ENCODE measurements at regions not wholly inside any gene's neighbourhood (a gene's known extent, or its start where the extent isn't known, plus 50 kb on each side); places are given as distances from the start of the nearest gene placed in this dataset.
A peak's percentile ranks its signal among the peaks of the same experiment; 100 is the strongest.

DNA sequence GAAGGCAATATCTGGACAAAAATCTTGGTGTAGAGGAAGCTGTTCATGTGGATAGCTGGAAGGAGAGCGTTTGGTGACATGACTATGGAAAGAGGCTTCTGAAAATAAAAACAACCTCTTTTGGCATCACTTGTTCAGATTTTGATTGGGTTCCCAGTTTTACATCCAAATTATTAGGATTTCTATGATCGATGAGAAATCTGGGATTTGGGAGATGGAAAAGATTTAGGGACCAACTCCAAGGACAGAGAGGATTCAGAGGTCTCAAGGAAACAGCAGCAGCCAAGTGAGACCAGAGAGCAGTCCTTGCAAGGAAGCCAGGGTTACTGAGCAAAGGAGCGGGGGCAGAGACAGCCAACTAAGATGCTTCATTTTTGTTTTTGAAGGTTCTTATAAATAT is 441.7 kb downstream of the TRIB2 start:
- H3K4me3 Mint-ChIP-seq: no peak overlapping the region
- peaks cover 31% of the 10 kb centered on the region for H3K27me3 Mint-ChIP-seq
- no peak overlapping the region for H3K27ac Mint-ChIP-seq
- no peaks in the 10 kb centered on the region for H3K4me1 Mint-ChIP-seq
- H3K36me3 Mint-ChIP-seq (ENCODE audit: low read depth): no peaks in the 10 kb centered on the region
- H3K9me3 Mint-ChIP-seq: no peaks in the 10 kb centered on the region
- no peak for ATAC-seq (replicated peaks)

DNA sequence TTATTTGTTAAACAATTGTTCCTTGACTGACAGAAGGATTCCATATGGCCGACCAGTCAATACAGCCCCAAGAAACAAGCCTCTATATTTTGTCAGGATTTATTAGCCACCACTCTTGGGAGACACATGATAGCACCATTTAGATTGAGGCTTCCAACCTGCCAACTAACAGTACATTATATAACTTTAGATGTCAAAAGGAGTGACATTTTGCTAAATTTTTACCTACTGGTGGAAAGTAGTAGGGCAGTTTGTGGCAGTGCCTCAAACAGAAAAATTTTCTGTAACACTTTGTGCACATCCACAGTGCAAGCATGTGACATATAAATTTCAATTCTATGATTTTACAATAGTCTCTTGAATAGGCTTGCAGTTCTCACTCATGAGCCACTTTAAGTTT is 464.0 kb downstream of the TRIB2 start:
- Mint-ChIP-seq H3K27ac (no peak overlapping the region), H3K27me3 (peaks cover 5% of the 10 kb centered on the region)

DNA sequence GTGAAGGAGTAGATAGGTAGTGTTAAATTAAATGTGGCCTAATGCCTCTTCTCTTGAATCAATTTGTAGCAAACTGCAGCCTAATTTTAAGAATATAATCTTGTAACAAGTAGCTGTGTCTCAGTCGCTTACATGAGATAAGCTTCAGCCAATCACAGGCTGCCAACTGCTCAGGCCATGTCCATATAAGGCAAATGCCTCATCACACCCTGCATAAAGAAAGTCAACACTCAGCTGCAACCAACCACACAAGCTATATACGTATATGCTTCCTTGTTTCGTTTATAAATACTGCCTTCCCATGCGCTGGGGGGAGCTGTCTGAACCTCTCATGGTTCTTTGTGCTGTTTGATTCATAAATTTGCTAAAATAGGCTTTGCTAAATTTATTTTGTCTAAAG is 476.3 kb downstream of the TRIB2 start:
- Mint-ChIP-seq H3K4me3 (no peak overlapping the region), H3K27ac (no peak overlapping the region), H3K27me3 (peaks cover 17% of the 10 kb centered on the region), H3K36me3 (ENCODE audit: low read depth) (no peaks in the 10 kb centered on the region), H3K9me3 (no peaks in the 10 kb centered on the region), H3K4me1 (no peaks in the 10 kb centered on the region)
- ATAC-seq (replicated peaks): peak; percentile 58

More for the DNA sequence above, 464.0 kb downstream of the TRIB2 start:
- no peaks in the 10 kb centered on the region for H3K4me1 Mint-ChIP-seq
- peaks cover 4% of the 10 kb centered on the region for H3K9me3 Mint-ChIP-seq
- no peak overlapping the region for H3K4me3 Mint-ChIP-seq
- no peaks in the 10 kb centered on the region for H3K36me3 Mint-ChIP-seq (ENCODE audit: low read depth)
- no peak for ATAC-seq (replicated peaks)

DNA sequence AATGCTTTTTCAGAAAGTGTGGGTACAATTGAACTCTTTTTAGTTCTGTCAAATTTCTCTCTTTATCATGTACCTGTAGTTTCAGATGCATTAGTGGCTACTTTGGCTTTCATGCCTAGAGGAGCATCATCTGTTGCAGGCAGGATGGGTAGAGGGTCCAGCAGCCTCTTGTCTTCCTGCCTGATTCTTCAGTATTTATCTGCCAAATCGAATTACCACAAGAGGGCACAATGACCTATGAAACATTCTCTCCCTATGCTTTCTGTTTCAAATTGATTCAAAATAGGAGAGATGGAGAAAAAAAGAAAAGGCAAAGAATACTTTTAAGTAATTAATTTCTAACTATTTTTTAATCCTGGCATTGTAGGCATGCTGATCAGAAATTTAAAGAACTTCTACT is 477.2 kb downstream of the TRIB2 start:
- Mint-ChIP-seq H3K27me3 (peaks cover 21% of the 10 kb centered on the region), H3K4me1 (no peaks in the 10 kb centered on the region), H3K9me3 (no peaks in the 10 kb centered on the region), H3K27ac (no peak overlapping the region), H3K4me3 (no peak overlapping the region), H3K36me3 (ENCODE audit: low read depth) (no peaks in the 10 kb centered on the region)
- ATAC-seq (replicated peaks): no peak

DNA sequence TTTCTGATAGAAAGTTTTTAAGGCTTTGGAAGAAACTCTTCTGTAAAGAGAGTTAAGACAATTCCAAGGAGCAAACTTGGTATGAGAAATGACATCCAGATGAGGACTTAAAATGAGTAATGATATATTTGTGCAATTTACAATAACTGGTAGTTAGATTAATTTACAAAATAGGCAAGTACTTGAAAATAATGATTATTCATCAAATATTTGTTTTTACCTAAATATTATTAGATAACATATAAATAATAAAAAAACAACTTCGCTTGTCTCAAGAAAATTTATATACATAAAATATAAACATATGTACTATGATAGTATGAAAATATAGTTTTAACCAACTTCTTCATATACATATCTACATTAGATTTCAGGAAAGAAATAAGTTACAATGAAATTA is 478.5 kb downstream of the TRIB2 start:
- ATAC-seq (replicated peaks): no peak
- Mint-ChIP-seq H3K4me3 (no peak overlapping the region), H3K27me3 (peaks cover 21% of the 10 kb centered on the region), H3K4me1 (no peaks in the 10 kb centered on the region), H3K36me3 (ENCODE audit: low read depth) (no peaks in the 10 kb centered on the region), H3K9me3 (no peaks in the 10 kb centered on the region), H3K27ac (no peak overlapping the region)

DNA sequence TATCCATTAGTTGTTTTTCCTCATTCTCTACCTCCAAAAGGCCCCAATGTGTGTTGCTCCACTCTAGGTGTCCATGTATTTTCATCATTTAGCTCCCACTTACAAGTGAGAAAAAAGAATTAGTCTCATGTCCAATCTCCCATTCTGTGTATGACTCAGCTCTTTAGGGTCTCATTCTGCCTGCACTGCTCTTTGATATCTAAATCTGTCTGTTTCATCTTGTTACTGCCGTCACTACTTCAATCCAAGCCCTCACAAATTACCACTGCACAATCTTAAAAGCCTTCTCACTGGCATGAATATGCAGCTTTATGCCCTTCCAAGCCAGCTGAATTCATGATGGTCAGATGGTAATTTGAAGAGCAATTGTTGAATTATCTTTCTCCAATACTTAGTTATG is 480.5 kb downstream of the TRIB2 start:
- Mint-ChIP-seq H3K36me3 (ENCODE audit: low read depth) (no peaks in the 10 kb centered on the region), H3K27me3 (peaks cover 17% of the 10 kb centered on the region), H3K27ac (no peak overlapping the region)

DNA sequence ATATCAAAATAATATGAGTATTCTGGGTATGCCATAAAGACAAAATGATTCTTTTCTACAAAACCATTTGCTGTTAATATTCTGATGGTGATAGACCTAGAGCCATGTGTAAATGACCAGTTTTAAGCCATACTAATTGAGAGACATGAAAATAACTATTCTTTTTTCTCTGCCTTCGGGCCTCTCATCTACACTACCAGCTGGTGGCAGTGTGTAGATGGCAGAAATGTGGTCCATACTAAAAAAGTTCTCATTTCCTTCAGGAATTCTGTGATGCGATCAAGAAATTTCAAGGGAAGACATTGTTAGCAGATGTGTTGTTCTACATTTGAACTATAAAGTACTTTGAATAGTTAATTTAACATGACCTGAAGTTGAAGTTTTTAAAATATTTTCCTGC is 485.2 kb downstream of the TRIB2 start:
- H3K36me3 Mint-ChIP-seq (ENCODE audit: low read depth): no peaks in the 10 kb centered on the region
- H3K4me1 Mint-ChIP-seq: no peaks in the 10 kb centered on the region
- no peak for ATAC-seq (replicated peaks)
- H3K9me3 Mint-ChIP-seq: no peaks in the 10 kb centered on the region
- H3K4me3 Mint-ChIP-seq: no peak overlapping the region
- H3K27me3 Mint-ChIP-seq: peaks cover 26% of the 10 kb centered on the region
- H3K27ac Mint-ChIP-seq: no peak overlapping the region

More for the DNA sequence above, 480.5 kb downstream of the TRIB2 start:
- H3K9me3 Mint-ChIP-seq: no peaks in the 10 kb centered on the region
- no peak for ATAC-seq (replicated peaks)
- H3K4me3 Mint-ChIP-seq: no peak overlapping the region
- no peaks in the 10 kb centered on the region for H3K4me1 Mint-ChIP-seq

DNA sequence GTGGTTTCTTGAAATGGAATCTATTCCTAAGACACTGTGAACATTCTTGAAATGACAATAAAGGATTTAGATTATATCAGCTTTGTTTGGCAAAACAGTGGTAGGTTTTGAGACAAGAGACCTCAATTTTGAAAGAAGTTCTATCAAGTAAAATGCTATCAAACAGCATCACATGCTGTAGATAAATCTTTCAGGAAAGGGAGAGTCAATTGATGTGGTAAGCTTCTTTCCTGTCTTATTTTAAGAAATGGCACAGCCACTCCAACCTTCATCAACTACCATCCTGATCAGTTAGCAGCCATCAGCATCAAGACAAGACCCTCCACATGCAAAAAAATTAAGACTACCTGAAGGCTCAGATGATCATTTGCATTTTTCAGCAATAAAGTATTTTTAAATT is 495.4 kb downstream of the TRIB2 start:
- peaks cover 5% of the 10 kb centered on the region for H3K4me1 Mint-ChIP-seq

DNA sequence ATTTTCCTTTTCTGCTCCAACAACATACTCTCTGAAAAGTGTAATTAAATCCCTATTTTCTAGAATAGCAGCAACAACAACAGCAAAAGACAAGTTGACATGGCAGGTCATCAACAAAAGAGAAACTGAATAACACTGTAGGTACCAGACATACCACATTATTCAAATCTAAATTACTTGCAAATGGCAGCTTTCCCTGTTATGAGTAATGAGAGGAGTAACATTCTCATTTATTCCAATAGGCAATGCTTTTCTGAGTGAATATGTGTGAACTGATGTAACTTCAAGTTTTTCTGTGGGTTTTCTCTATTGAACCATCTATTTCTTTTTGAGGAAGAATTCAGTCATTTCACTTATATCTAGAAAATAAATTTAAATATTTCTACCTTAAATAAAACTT is 501.5 kb downstream of the TRIB2 start:
- no peak overlapping the region for H3K4me3 Mint-ChIP-seq
- peak; percentile 39 for ATAC-seq (replicated peaks)
- no peaks in the 10 kb centered on the region for H3K9me3 Mint-ChIP-seq
- no peak overlapping the region for H3K27ac Mint-ChIP-seq
- no peaks in the 10 kb centered on the region for H3K36me3 Mint-ChIP-seq (ENCODE audit: low read depth)
- no peaks in the 10 kb centered on the region for H3K4me1 Mint-ChIP-seq
- peaks cover 3% of the 10 kb centered on the region for H3K27me3 Mint-ChIP-seq

More for the DNA sequence above, 495.4 kb downstream of the TRIB2 start:
- Mint-ChIP-seq H3K27ac (no peak overlapping the region), H3K9me3 (no peaks in the 10 kb centered on the region), H3K27me3 (peaks cover 8% of the 10 kb centered on the region), H3K4me3 (no peak overlapping the region), H3K36me3 (ENCODE audit: low read depth) (no peaks in the 10 kb centered on the region)
- no peak for ATAC-seq (replicated peaks)

DNA sequence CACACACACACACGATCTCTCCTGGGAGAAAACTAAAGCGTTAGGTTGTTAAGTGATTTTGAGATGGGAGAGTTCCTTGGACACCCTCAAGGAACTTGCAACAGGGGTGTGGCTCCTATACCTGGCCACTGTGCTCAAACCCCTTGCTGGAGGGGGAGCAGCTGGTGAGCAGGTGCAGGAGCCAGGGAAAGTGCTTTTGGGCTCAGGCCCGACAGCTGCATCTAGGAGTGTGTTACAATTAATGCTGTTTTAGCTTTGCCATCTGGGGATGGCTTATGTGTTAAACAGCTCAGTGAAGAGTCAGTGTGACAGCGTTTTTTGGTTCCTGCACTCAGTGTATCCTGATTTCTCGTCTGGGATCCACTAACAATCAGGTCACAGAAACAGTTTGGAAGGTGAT is 510.8 kb downstream of the TRIB2 start:
- Mint-ChIP-seq H3K4me1 (no peaks in the 10 kb centered on the region), H3K4me3 (no peak overlapping the region), H3K9me3 (no peaks in the 10 kb centered on the region), H3K27ac (no peak overlapping the region), H3K27me3 (peaks cover 15% of the 10 kb centered on the region), H3K36me3 (ENCODE audit: low read depth) (no peaks in the 10 kb centered on the region)
- no peak for ATAC-seq (replicated peaks)

DNA sequence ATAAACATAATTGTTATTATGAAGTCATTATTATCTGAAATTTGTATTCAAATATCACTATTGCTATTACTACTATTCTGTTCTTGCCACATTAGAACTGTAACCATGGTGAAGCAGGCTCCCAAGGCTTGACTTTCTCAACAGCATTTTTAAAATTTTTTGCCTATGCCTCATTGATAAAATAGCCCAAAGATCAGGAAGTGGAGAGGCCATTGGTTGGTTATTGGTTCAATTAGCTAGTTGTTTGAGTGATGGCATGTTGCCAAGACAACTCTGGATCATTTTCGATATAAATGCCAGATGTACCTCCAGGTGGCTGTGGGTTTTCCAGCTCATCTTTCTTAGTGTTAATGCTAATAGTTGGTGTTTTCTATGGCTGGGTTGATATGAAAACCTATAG is 513.5 kb downstream of the TRIB2 start:
- Mint-ChIP-seq H3K27me3 (peaks cover 13% of the 10 kb centered on the region), H3K27ac (no peak overlapping the region), H3K36me3 (ENCODE audit: low read depth) (no peaks in the 10 kb centered on the region), H3K4me1 (no peaks in the 10 kb centered on the region), H3K4me3 (no peak overlapping the region), H3K9me3 (no peaks in the 10 kb centered on the region)
- ATAC-seq (replicated peaks): no peak

DNA sequence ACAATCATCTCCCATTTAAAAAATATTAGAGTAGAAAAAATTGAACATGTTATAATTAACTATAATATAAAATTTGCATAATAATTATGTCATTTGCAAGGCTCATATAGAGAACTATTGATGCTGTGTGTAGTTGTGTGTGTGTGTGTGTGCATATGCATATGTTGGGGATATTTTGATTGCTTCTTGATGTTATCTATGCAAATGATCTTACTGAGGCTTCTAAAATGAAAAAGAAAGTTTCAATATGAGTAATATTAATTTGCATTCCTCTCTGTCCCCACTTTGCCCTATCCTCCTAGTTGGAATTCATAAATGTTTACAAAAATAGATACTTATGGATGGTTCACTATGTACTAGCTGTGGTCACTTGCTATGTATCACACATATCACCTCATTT is 523.3 kb downstream of the TRIB2 start:
- Mint-ChIP-seq H3K27me3 (peaks cover 4% of the 10 kb centered on the region), H3K9me3 (no peaks in the 10 kb centered on the region), H3K4me1 (no peaks in the 10 kb centered on the region), H3K36me3 (ENCODE audit: low read depth) (no peaks in the 10 kb centered on the region), H3K27ac (no peak overlapping the region), H3K4me3 (no peak overlapping the region)
- no peak for ATAC-seq (replicated peaks)

DNA sequence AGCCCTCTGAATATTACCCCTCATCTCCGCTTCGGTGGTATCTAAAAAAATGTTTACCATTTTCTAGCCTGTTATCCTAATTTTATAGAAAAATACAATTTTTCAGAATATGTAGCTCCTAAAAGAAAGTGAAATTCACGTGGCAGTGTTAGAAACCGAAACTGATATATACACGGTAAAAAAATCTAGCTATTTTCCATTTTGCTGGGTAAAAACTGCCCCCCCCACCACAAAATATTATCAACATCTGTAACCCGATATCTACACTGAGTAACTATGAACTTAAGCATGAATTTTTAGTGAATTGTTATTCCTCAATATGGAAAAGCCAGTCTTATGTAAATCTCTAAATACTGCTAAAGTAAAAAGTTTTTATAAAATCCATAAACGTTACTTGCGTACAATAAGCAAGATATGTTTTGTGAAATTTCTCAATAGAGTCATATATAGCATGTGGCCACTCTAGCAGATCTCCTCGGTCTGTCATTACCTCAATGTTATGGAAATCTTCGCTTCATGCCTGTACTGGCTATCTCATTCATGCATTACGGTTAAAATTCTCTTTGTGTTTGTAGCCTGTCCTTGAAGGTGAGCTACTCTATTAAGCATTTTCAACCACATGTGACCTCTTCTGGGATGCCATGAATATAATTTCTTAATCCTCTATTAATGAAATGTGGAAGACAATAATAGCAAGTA is 524.2 kb downstream of the TRIB2 start:
- Mint-ChIP-seq H3K4me3 (no peak overlapping the region), H3K36me3 (ENCODE audit: low read depth) (no peaks in the 10 kb centered on the region), H3K4me1 (no peaks in the 10 kb centered on the region), H3K9me3 (no peaks in the 10 kb centered on the region), H3K27me3 (peaks cover 4% of the 10 kb centered on the region), H3K27ac (no peak overlapping the region)
- no peak for ATAC-seq (replicated peaks)

DNA sequence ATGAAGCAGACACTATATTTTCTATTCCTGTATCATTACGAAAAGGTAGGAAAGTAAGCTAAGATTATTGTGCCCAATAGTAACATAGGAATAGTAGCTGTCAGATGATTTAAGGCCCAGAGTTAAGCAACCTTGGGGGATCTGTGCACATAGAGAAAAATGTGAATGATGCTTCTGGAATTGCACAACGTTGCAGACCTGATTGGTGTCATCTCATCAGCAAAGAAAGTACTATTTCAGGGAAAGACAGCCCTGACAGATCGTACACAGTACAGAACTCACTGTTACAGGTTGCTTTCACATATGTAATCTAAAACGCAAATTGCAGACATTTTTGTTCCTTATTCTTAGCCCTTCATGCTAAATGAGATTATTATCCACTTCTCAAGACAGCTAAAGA is 535.9 kb downstream of the TRIB2 start:
- H3K27ac Mint-ChIP-seq: no peak overlapping the region
- no peaks in the 10 kb centered on the region for H3K4me1 Mint-ChIP-seq
- H3K36me3 Mint-ChIP-seq (ENCODE audit: low read depth): no peaks in the 10 kb centered on the region
- ATAC-seq (replicated peaks): no peak
- no peaks in the 10 kb centered on the region for H3K9me3 Mint-ChIP-seq
- no peak overlapping the region for H3K4me3 Mint-ChIP-seq
- H3K27me3 Mint-ChIP-seq: peaks cover 3% of the 10 kb centered on the region

DNA sequence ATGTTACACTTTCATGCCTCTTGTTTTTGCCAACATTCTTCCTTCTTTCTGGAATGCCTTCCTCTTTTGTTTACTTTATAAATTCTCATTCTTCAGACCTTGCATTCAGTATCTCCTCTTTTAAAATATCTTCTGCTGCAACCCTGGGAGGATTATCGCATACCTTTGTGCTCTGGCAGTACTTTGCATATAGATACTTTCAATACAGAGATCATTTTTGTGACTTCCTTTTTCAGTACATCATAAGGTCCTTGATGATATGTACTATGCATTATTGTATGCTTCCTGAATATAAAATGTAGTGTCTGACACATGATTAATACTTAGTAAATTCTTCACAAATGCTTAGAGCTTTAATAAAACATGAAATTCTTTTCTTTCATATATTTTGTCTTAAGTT is 538.7 kb downstream of the TRIB2 start:
- Mint-ChIP-seq H3K4me1 (no peaks in the 10 kb centered on the region), H3K36me3 (ENCODE audit: low read depth) (no peaks in the 10 kb centered on the region), H3K9me3 (no peaks in the 10 kb centered on the region), H3K27me3 (peaks cover 11% of the 10 kb centered on the region), H3K27ac (no peak overlapping the region), H3K4me3 (no peak overlapping the region)
- ATAC-seq (replicated peaks): no peak

DNA sequence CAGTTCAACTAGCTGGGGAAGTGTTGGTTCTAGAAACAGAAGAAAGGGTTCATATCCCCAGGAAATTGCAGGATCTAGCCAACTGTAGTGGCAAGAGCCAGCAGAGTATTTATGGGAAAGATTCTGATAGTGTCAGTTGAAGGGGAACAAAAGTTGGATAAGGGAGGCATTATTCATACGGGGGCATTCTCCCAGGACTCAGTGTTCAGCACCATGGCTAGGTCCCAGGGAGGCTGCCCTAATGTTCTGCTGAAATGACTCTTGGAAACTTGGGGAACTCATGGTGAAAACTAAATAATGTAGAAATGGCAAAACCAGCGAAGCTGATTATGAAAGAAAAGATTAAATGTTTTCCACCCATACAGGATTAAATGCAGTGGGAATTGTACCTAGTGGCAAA is 543.7 kb downstream of the TRIB2 start:
- Mint-ChIP-seq H3K4me1 (no peaks in the 10 kb centered on the region), H3K27me3 (peaks cover 8% of the 10 kb centered on the region), H3K27ac (no peak overlapping the region), H3K36me3 (ENCODE audit: low read depth) (no peaks in the 10 kb centered on the region), H3K4me3 (no peak overlapping the region), H3K9me3 (no peaks in the 10 kb centered on the region)
- no peak for ATAC-seq (replicated peaks)

Measured in activated T-helper 17 cell treated with anti-CD3 and anti-CD28 coated beads, Interleukin-2, amount 50 U/mL, for 72 hours (primary cell).